LNCAP (cell line): ENCODE measurements at regions not wholly inside any gene's neighbourhood (a gene's known extent, or its start where the extent isn't known, plus 50 kb on each side); places are given as distances from the start of the nearest gene placed in this dataset.

Experiments used
- TF ChIP-seq, protein P1 (sequence below): fragments of 450-650 bp; IDR thresholded peaks from 2 replicates; pipeline ENCODE4 v1.5.1; 2017; ENCODE audit warnings: mild to moderate bottlenecking

DNA sequence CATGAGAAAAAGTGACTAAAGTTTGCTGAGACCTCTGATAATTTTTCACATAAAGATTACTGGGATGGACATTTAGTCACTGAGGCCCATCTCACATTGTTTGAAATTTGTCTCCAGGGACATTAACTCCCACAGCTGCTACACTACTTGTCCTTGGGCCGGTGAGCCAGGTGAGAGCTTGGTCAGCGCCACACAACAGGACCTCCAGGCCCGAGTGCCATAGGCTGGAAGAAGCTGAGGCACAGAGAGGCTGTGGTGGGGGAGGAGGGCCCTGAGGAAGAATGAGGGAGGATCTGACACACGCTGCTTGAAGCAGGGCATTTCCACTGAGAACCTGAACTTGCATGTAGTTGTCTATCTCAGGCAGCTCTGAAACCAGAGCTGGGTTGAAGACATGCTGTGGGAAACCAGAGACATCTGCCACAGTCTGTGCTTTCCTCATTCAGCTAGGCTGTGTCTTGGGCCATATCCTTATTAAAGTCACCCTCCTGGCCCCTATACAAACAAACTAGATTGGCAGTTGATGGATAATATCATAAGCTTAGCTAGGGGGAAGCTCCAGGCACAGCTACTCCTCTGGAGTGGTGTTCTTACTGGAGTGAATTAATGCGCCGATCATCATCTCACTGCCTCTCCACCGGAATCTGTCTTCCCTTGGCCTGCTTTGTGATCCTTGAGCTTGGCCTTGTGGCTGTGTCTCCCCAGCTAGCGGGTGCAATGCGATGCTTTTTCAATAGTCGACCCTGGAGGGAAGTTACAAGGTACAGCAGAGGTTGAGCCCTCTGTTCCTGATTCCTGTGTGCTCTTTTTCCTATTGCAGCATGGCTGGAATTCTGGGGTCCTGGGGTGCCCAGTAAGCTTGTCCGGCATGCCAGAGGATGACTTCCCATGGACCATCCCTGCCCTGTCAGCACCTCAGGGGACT lies 225.3 kb upstream of the B3GAT1 start:
- TF ChIP-seq, protein P1, sequence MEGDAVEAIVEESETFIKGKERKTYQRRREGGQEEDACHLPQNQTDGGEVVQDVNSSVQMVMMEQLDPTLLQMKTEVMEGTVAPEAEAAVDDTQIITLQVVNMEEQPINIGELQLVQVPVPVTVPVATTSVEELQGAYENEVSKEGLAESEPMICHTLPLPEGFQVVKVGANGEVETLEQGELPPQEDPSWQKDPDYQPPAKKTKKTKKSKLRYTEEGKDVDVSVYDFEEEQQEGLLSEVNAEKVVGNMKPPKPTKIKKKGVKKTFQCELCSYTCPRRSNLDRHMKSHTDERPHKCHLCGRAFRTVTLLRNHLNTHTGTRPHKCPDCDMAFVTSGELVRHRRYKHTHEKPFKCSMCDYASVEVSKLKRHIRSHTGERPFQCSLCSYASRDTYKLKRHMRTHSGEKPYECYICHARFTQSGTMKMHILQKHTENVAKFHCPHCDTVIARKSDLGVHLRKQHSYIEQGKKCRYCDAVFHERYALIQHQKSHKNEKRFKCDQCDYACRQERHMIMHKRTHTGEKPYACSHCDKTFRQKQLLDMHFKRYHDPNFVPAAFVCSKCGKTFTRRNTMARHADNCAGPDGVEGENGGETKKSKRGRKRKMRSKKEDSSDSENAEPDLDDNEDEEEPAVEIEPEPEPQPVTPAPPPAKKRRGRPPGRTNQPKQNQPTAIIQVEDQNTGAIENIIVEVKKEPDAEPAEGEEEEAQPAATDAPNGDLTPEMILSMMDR: no peak

DNA sequence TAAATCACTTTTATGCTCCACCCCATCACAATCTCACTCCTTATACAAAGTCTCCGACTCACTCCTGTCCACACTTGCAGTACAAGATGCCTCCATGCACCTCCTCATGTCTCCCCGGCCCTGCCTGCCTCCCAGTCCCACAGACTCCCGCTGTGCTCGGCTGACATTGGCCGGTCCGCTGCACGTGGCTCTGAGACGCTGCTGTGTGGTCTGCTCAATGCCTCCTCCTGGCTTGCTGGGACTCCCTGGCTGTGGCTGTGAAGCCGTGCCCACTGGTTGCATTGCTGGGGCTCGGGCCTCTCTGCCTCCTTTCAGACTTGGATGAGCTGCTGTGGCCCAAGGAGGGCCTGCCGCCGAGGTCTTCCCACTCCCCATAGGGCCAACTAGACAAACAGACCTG lies 224.0 kb upstream of the B3GAT1 start:
- TF ChIP-seq, protein P1: no peak

DNA sequence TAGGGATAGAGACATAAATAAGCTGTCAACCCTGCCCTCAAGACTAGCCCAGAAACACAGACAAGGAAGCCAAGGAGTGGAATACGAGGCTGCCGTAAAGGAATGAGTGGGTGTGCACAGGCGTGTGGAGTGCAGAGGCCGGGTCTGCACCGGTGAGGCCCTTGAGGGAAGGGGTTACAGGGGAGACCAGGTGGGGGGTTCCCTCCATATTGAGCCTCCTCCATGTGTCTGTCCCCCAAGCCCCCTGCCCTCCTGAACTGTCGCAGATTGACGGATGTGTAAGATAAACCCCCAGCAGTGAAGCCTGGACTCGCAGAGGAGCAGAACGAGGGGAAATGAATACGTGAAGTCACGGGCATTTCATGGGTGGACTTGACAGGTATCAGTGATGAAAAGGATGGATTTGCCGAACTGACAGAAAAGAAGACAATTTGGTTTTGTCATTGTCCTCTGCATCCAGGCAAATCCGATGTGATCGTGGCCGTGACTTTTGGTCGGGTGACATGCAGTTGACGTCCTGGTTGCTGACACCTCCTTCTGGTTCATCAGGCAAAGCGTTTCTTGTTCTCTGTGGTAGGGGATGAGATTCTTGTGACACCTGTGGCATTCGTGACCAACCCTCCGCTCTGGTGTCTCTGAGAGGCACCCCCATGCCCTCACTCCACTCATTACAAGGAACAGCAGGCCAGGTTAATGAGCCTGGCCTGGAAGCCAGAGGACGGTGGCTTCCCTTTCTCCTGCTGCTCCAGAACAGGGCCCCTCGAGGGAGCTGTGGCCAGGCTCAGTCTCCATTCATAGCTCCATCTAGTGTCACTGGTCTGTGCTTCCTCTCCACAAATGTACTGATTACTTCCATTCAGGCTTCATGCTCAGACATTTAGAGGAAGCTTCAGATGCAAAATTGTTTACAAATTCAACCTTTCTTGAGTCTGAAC lies 223.1 kb upstream of the B3GAT1 start:
- TF ChIP-seq, protein P1: no peak

DNA sequence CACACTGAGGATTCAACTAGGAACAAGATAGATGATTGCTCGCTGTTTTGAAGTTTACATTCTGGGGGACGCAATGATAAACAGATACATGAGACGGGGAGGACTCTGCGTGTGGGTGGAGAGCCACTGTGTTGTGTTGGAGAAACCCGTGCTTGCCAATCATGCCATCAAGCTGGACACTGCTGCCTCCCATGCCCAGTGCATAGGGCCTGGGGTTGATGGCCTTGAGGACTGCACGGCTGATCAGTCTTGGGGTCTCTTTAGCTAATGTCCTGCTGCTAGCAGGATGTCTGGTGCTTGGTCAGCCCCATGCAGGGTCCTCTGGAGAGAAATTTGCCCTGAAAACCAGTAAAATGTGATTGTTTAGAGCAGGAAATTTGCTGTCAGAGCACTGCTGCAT lies 221.2 kb upstream of the B3GAT1 start:
- TF ChIP-seq, protein P1: no peak

DNA sequence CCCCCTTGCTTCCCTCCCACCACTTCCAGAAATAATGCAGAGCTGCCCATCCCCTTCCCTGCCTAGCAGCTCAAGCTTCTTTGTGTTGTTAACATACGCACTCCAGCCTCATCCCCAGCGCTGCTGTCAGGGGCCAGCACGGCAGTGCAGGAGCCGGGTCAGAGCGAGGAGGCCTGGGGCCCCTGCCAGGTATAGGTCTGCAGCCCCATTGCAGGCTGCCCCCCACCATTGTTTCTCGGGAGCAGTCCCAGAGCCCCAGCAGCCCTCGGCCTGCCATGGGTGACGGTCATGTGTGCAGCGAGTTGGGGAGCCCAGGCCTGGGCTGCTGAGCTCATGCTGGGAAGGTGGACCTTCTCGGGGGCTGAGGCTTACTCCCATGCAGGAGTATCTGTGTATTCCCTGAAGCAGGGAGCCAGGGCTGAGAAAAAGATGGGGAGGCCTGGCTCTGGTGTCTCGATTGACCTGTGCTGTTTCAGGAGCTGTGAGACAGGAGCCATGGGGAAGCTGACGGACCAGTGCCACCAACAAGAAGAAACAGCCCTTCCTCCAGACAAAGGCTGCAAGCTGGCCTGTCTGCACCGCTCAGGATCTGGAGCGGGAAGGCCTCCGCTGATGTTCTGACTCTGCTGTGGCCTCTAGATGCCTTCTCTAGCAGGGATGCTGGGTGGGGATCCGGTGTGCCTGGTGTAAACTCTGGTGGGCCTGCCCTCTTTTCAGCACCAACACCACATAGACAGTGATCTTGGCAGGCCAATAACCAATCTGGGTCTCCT lies 220.5 kb upstream of the B3GAT1 start:
- TF ChIP-seq, protein P1: no peak

DNA sequence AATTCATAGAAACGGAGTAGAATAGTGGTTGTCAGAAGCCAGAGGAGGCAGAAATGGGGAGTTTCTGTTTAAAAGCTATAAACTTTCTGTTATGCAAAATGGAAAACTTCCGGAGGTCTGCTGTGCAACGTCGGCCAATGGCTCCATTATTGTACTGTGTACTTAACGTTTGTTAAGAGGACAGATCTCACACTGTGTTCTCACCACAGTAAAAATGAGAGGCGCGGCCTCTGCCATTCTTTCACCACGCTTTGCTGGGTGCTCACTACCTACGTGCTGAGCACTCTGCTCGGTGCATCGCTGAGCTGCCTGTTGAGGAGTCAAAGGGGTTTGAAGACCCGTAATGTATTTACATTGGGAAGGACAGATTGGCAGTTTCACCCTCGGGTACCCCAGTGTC lies 218.8 kb upstream of the B3GAT1 start:
- TF ChIP-seq, protein P1: no peak

DNA sequence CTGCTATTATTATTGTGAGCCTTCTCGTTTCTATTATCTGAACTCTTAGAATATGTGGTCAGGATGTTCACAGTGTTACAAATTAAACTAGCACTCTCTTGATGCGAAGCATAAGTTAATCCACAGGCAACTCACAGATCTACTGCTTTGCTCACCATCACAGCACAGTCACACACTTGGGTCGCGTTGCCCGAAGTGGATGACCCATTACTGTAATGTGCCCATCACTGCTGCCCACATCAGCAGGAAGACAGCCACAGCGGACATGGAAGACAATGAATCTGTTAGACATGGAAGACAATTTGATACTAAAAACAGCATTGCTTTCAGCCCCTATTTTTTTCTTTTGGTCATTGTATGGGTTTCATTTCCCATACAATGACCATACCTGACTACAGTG lies 216.4 kb upstream of the B3GAT1 start:
- TF ChIP-seq, protein P1: no peak
